DMS53 treated with DMSO at 0.1 percent for 48 hours (cell line): ENCODE measurements at regions not wholly inside any gene's neighbourhood (a gene's known extent, or its start where the extent isn't known, plus 50 kb on each side); places are given as distances from the start of the nearest gene placed in this dataset.
"Not testable (repeated sequence)": the region's sequence is repeated elsewhere in the genome, so short reads cannot be mapped to it uniquely, and the experiment has no call there.

ENCODE experiments used
- DNase-seq: peaks from one replicate; lab custom pipeline; 2025; ENCODE audit not compliant: unreplicated experiment; lab: John Stamatoyannopoulos, UW

DNA sequence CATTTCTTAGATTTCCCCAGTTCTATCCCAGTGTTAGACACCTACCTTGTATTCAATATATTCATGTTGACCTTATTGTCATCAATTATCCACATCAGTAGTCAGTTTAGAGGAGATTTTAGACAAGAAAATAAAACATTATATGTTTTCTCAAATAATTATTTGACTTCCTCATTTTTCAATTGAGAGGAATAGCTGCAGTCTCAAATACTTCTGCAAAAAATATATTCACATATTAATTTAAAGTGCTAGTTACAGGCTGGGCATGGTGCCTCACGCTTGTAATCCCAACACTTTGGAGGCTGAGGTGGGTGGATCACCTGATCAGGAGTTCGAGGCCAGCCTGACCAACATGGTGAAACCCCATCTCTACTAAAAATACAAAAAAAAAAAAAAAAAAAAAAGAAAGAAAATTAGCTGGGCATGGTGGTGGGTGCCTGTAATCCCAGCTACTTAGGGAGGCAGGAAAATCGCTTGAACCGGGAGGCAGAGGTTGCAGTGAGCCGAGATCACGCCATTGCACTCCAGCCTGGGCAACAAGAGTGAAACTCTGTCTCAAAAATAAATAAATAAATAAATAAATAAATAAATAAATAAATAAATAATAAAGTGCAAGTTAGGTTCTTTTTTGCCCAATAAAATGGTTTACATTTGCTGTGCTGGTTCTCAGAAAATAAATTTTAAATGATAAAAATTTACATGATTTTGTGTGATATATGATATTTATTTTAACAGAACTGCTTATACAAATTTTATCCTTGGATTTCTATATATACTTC, 565.3 kb upstream of the GOLIM4 start:
- DNase-seq = not testable (repeated sequence)

DNA sequence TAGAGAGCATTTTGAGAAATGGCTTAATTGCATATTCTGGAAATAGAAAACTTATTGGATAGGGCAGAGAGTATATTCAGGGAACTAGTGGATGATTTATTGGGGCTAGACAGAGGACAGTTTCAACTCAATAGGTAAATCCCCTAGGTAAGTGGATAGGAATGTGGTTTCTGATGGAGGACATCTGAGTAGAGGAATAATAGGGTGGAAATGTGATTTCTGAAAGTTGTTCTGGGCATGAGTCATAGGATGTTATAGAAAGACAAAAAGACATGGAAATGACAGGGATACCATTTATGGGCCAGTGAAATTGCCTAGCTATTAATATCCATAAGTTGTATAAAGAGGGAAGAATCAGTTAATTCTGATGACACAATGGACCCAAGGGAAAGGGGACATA, 563.3 kb upstream of the GOLIM4 start:
- no peak for DNase-seq

DNA sequence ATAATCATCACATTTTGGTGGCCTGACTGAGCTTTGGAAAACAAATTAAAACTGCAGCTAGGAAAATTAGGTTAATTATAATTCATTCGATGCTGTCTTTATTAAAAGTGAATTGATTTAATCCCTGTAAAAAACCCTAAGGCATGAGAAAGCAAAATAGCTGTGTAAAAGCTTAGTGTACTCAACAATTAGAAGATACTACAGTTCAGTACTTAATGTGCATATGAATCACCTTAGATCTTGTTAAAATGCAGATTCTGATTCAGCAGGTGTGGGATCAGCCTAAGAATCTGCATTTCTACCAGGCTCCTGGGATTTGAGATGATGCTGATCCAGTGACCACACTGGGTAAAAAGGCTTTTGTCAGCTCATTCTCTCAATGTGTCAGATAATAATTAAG, 559.9 kb upstream of the GOLIM4 start:
- no peak for DNase-seq

GRCh38 chr3:168654700-168655099, 559.0 kb upstream of the GOLIM4 start:
- DNase-seq = no peak

DNA sequence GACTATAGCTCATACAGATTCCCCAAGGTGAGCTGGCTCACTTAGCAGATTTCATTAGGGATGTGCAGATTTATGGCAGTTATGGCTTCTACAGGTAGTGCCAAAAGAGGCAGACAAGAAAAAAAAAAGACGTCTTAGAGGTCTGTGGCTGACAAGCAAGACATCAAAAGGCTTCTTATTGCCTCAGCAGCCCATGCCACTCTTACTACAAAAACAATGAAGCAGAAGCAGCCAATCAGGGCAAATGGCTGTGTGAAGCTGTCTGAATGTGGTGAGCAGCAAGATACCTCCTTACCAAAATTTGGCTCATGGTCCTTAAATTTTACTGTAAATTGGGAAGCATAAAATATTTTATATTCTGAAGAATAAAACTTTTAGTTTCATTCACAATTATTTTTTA, 557.5 kb upstream of the GOLIM4 start:
- DNase-seq = no peak

DNA sequence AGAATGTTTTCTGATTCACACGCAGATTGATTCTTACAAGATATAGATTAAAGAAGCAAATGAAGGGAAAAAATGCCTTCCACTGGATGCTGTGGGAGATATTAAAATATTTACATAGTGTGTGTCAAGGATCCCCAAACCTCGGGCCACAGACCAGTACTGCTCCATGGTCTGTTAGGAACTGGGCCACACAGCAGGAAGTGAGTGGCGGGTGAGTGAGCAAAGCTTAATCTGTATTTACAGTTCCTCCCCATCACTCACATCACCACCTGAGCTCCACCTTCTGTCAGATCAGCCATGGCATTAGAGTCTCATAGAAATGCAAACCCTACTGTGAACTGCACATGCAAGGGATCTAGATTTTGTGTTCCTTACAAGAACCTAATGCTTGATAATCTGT, 552.6 kb upstream of the GOLIM4 start:
- peak; percentile 69 for DNase-seq

- peak; percentile 35 for DNase-seq
Measured at GRCh38 chr3:168647582-168647981, 551.9 kb upstream of the GOLIM4 start.

- DNase-seq = no peak
Measured at GRCh38 chr3:168645180-168645579, 549.5 kb upstream of the GOLIM4 start.

DNA sequence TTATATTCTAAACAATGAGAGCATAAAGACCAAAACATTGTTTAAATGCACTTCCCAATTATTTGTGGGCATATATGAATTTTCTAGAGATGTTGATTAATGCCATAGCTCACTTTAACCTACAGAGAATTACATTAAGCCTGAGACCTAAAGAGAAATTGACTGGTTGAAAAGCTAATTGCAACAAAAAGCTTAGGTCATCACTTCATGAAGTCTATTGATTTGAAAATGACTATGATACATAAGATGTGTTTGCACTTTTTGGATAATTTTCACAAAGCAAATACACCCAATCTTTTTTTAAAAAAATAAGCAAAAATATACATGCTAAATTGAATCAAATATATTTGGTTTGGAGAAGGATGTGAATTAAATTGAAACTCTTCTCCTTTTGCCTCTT, 532.8 kb upstream of the GOLIM4 start:
- no peak for DNase-seq

GRCh38 chr3:168625477-168625876, 529.8 kb upstream of the GOLIM4 start:
- DNase-seq = no peak

- DNase-seq = no peak
Measured at GRCh38 chr3:168624892-168625448, 529.2 kb upstream of the GOLIM4 start.

DNA sequence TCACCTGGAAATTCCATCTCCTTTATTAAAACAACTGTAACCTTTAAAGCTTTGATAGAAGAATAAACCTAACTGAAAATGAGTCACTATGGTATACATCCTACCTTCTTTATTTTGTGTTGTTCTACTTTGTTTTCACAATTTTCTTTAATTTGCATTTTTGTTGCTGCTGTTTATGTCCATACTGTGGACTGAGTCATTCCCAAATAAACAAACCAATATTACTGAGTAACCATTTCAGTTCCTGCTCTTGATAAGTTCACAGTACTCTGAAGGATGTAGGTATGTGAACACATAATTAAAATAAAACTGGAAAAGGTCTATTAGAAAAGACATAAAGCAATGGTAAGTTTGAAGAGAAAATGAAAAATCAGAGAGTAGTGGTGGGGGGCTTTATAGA, 528.5 kb upstream of the GOLIM4 start:
- no peak for DNase-seq

DNA sequence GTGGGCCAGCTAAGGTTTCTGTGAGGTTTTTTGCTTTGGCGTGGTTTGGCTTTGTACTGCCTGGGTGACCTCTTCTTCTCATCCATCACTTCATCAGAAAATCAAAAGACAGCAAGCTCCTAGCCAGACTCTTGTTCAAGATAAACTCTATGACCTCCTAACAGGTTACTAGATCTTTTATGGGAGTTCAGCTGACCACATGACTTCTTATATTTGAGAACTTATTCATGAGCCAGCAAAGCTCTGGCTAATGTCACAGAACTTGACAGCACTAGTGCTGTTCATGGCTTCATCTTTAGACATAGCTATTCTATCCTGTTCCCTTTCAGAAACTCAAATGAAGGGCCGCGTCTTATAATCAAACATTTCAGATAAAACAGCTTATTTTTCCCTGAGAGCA, 527.1 kb upstream of the GOLIM4 start:
- DNase-seq = no peak

GRCh38 chr3:168620854-168621253, 525.1 kb upstream of the GOLIM4 start:
- peak; percentile 38 for DNase-seq

DNA sequence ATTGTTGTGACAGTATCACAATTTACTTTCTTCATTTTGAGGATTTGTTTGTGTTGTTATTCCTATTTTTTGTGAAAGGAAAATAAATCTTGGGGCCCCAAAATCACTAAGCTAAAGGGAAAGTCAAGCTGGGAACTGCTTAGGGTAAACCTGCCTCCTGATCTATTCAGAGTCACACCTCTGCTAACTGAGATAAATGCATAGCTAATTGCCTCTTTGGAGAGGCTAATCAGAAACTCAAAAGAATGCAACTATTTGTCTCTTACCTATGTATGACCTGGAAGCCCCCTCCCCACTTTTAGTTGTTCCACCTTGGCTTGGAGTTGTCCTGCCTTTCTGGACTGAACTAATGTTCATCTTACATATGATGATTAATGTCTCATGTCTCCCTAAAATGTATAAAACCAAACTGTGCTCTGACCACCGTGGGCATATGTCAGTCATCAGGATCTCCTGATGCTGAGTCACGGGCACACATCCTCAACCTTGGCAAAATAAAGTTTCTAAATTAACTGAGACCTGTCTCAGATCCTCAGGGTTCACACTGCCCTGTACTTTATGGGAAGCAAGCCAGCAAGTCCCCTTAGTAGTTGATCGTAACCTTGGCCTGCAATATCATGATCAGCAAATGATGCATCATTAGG, 523.2 kb upstream of the GOLIM4 start:
- DNase-seq = no peak

DNA sequence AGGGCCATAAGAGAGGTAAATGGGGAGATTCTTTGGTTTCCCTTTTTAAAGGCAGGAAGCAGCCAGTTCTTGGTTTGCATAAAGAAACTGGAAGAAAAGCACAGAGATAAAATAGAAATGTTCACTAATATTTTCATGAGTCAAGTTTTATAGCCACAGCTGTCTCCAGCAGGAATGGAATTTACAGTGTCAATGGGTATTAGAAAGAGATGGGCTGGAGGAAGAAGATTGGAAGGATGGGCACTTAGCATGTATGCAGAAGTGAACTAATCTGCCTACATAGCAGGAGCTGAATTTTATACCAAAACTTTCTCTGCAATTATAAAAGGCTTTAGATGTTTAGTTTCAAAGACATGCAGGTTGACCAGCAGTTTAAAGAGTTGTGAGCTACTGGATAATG, 521.9 kb upstream of the GOLIM4 start:
- no peak for DNase-seq

DNA sequence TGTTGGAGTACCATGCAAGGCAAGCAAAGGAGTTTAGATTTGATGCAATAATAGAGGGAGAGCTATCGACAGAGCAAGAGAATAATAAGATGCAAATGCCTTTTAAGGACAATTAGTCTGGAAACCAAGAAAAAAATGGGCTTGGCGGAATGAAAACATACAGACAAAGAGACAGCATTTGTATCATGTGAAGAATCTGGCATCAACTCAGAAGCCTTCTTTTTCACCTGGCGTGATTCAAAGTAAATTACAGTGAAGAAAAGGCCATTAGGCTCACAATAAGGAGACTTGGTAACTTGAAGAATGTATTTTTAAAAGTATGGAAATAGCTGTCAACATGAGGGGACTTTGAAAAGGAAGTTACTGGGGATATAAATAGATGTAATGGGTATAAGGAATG, 521.2 kb upstream of the GOLIM4 start:
- DNase-seq = no peak

GRCh38 chr3:168615493-168616020, 519.8 kb upstream of the GOLIM4 start:
- no peak for DNase-seq

- DNase-seq = no peak
Measured at GRCh38 chr3:168613151-168613550, 517.4 kb upstream of the GOLIM4 start.

- no peak for DNase-seq
Measured at GRCh38 chr3:168612671-168613070, 516.9 kb upstream of the GOLIM4 start.

DNA sequence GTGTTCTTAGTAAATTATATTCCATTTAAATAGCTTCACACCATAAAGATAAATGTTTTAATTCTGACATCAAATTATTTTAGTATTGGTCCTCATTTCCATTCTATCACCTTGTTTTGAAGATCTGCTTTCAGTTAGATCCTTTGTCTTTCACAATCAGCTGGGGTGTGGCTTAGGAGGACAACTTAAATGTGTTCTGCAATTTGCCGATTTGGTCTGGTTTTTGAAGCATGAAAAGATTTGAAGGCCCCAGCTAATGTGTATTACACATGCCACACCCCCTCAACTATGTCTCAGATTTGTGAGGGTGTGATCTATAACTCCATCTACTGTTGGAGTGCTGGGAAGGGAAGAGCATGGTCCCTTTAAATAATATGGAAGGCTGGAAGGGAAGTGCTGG, 516.1 kb upstream of the GOLIM4 start:
- no peak for DNase-seq

DNA sequence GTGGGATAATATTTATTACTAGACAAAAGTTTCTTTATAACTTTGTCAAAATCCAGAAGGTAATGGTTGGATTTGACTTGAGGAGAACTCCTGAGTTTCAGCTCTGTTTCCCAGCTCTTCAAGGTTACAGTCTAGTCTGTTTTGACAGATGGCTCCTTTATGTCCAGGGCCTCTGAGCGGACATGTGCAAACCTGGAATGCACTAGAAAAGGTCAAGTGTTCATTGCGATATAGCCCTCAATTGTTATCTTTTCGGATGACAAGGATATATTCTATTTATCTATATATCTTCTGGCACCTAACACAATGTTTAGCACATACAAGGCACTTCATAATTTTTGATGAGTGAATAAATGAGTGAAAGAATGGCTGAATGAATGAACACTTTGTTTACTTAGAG, 513.2 kb upstream of the GOLIM4 start:
- peak; percentile 31 for DNase-seq
